Peyer's patch (tissue), 4 donors: ENCODE measurements at regions not wholly inside any gene's neighbourhood (a gene's known extent, or its start where the extent isn't known, plus 50 kb on each side); places are given as distances from the start of the nearest gene placed in this dataset.

Experiments used
- POLR2A ChIP-seq, 2 donors: fragments of 450-650 bp; IDR thresholded peaks; one replicate each; pipeline ENCODE4 v1.5.1; 2017; ENCODE audit warnings: antibody characterized with exemption in 2 of 2, mild to moderate bottlenecking in 2 of 2, moderate library complexity in 2 of 2
- TF ChIP-seq, protein P1 (sequence below), 6 experiments: fragments of 450-650 bp in 4 of 6; fragments of 200-600 bp in 2 of 6; sonication (generic) in 1 of 6; IDR thresholded peaks; one replicate each; pipeline ENCODE4 v1.5.1; 2017 to 2019; ENCODE audit warnings: antibody characterized with exemption in 6 of 6, mild to moderate bottlenecking in 3 of 6, moderate library complexity in 1 of 6

DNA sequence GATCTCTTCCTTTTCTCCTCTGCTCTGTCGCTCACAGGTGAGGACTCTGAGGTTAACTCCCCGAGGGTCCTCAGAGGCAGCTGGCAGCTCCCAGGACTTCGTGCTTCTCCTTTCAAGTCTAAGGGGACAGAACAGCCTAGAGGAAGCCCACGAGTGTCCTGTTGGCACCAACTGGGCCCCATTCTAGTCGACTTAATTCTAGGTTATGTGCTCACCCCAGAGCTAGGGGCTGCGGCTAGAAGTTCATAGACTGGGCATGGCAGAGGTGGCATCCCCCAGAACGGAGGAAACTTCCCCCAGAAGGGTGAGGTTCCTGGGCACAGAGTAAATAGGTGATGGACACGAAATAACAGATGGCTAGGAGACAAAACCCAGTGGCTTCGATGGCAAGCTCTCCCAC is 259.4 kb downstream of the TEX36 start:
- TF ChIP-seq POLR2A (IDR thresholded peaks at IDR 0.05), result no peak
- TF ChIP-seq, protein P1, sequence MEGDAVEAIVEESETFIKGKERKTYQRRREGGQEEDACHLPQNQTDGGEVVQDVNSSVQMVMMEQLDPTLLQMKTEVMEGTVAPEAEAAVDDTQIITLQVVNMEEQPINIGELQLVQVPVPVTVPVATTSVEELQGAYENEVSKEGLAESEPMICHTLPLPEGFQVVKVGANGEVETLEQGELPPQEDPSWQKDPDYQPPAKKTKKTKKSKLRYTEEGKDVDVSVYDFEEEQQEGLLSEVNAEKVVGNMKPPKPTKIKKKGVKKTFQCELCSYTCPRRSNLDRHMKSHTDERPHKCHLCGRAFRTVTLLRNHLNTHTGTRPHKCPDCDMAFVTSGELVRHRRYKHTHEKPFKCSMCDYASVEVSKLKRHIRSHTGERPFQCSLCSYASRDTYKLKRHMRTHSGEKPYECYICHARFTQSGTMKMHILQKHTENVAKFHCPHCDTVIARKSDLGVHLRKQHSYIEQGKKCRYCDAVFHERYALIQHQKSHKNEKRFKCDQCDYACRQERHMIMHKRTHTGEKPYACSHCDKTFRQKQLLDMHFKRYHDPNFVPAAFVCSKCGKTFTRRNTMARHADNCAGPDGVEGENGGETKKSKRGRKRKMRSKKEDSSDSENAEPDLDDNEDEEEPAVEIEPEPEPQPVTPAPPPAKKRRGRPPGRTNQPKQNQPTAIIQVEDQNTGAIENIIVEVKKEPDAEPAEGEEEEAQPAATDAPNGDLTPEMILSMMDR (IDR thresholded peaks at IDR 0.05), result no peak
